ENCODE measurements at regions not wholly inside any gene's neighbourhood (a gene's known extent, or its start where the extent isn't known, plus 50 kb on each side); places are given as distances from the start of the nearest gene placed in this dataset.

DNA sequence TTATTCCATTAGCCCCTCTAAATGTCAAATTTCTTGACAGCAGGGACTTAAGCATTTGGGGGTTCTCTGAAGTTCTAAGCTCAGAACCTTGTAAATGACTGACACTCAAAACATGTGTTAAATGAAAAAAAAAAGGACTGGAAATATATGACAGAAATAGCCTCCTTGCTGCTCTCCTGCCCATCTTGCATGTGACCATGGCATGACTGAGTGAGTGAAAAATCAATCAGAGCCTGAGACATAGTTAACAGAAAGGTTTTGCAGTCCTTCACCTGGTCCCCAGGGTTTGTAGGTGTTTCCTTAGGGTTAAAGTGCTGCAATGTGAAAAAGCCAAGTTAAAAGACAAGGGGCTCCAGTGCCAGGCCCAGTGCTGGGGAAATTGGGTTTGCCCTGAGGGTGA, 168.1 kb downstream of the ZBTB18 start:
- Histone ChIP-seq H3K36me3 (replicated peaks in 1 of 2; ENCODE audit: control insufficient read depth in 1 of 2, insufficient read depth in 2 of 2, low read length in 2 of 2) (no peaks in the 10 kb centered on the region), H3K27ac (ENCODE audit: low read depth in 1 of 2, low read length in 2 of 2) (no peak overlapping the region), H3K9ac (ENCODE audit: insufficient read depth, low read length, poor library complexity, severe bottlenecking) (no peak overlapping the region), H3K4me1 (ENCODE audit: control insufficient read depth in 1 of 2, insufficient read depth in 2 of 2, low read length in 2 of 2) (peaks cover 18 to 21% of the 10 kb centered on the region in 2 donors), H3K4me2 (replicated peaks; ENCODE audit: extremely low read depth, low read length, poor library complexity, severe bottlenecking) (no peak overlapping the region), H4K20me1 (ENCODE audit: insufficient read depth, low read length) (no peaks in the 10 kb centered on the region), H3K79me2 (ENCODE audit: insufficient read depth, low read length) (no peaks in the 10 kb centered on the region), H2AFZ (ENCODE audit: insufficient read depth, low read depth, low read length, poor library complexity, severe bottlenecking) (no peak overlapping the region), H3K27me3 (ENCODE audit: control insufficient read depth in 2 of 2, insufficient read depth in 2 of 2, low read length in 2 of 2) (no peaks in the 10 kb centered on the region), H3K9me3 (replicated peaks in 1 of 2; ENCODE audit: control insufficient read depth in 1 of 2, insufficient read depth in 1 of 2, low read length in 2 of 2) (no peaks in the 10 kb centered on the region), H3K4me3 (replicated peaks in 1 of 3; ENCODE audit: low read depth in 2 of 3, low read length in 3 of 3) (no peak overlapping the region)
- H3K27ac Mint-ChIP-seq, result no peak overlapping the region
- peaks cover 0 to 2% (median 1%) of the 10 kb centered on the region in 3 donors for H3K27me3 Mint-ChIP-seq (ENCODE audit: low read depth in 3 of 3)
- no peak overlapping the region for H3K4me3 Mint-ChIP-seq
- peaks cover 0 to 6% (median 3%) of the 10 kb centered on the region in 7 donors for H3K9me3 Mint-ChIP-seq
- intact Hi-C loops (cut with micrococcal nuclease), result loop anchor here in 1 of 2 donors (5.0 kb wide), 1 partner anchor 33 kb away; no protein-coding TSS in a partner anchor
- peaks cover 28% of the 10 kb centered on the region for H3K4me1 Mint-ChIP-seq
- no peak for DNase-seq
- H3K36me3 Mint-ChIP-seq, result peaks cover 3 to 5% of the 10 kb centered on the region in 2 donors
- TF ChIP-seq, protein P1, sequence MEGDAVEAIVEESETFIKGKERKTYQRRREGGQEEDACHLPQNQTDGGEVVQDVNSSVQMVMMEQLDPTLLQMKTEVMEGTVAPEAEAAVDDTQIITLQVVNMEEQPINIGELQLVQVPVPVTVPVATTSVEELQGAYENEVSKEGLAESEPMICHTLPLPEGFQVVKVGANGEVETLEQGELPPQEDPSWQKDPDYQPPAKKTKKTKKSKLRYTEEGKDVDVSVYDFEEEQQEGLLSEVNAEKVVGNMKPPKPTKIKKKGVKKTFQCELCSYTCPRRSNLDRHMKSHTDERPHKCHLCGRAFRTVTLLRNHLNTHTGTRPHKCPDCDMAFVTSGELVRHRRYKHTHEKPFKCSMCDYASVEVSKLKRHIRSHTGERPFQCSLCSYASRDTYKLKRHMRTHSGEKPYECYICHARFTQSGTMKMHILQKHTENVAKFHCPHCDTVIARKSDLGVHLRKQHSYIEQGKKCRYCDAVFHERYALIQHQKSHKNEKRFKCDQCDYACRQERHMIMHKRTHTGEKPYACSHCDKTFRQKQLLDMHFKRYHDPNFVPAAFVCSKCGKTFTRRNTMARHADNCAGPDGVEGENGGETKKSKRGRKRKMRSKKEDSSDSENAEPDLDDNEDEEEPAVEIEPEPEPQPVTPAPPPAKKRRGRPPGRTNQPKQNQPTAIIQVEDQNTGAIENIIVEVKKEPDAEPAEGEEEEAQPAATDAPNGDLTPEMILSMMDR (IDR thresholded peaks at IDR 0.05), result no peak

DNA sequence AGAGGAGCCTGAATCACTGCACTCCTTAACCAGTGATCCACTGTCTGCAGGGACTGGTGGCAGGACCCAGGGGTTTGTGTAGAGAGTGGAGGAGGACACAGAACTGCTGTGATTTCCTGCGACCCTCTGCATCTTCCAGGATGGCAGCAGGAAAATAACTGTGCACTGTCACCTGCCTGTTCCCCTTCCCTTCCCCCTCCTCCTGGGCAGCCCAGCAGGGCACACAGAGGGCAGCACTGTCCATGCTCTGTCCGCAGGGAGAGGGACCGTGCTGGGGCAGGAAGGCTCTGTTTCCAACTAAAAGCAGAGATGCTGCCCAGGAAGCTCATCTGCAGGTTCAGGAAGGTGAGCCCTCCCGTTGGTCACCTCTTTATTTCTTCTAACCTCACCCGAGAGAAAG, 168.7 kb downstream of the ZBTB18 start:
- intact Hi-C loops (cut with micrococcal nuclease), result loop anchor here in 1 of 2 donors (5.0 kb wide), 1 partner anchor 32 kb away; no protein-coding TSS in a partner anchor
- no peak overlapping the region for H3K9ac ChIP-seq (ENCODE audit: insufficient read depth, low read length, poor library complexity, severe bottlenecking)
- no peak overlapping the region for H2AFZ ChIP-seq (ENCODE audit: insufficient read depth, low read depth, low read length, poor library complexity, severe bottlenecking)
- 67% methylated on average over 1 of the region's 5 CpGs for WGBS (ENCODE audit: insufficient coverage)
- no peaks in the 10 kb centered on the region for H3K9me3 ChIP-seq (replicated peaks in 1 of 2; ENCODE audit: control insufficient read depth in 1 of 2, insufficient read depth in 1 of 2, low read length in 2 of 2)
- H3K9me3 Mint-ChIP-seq, result peaks cover 0 to 6% (median 3%) of the 10 kb centered on the region in 7 donors
- TF ChIP-seq, protein P1 (IDR thresholded peaks at IDR 0.05), result no peak
- peaks cover 2% of the 10 kb centered on the region for H3K79me2 ChIP-seq (ENCODE audit: insufficient read depth, low read length)
- no peak overlapping the region for H3K4me3 ChIP-seq (replicated peaks in 1 of 3; ENCODE audit: low read depth in 2 of 3, low read length in 3 of 3)
- peaks cover 2 to 5% of the 10 kb centered on the region in 2 donors for H3K36me3 Mint-ChIP-seq
- H3K27ac Mint-ChIP-seq, result no peak overlapping the region
- H4K20me1 ChIP-seq (ENCODE audit: insufficient read depth, low read length), result no peaks in the 10 kb centered on the region
- H3K4me1 ChIP-seq (ENCODE audit: control insufficient read depth in 1 of 2, insufficient read depth in 2 of 2, low read length in 2 of 2), result peaks cover 14 to 17% of the 10 kb centered on the region in 2 donors
- no peak overlapping the region for H3K27ac ChIP-seq (ENCODE audit: low read depth in 1 of 2, low read length in 2 of 2)
- peaks cover 26% of the 10 kb centered on the region for H3K4me1 Mint-ChIP-seq
- no peak overlapping the region for H3K4me3 Mint-ChIP-seq
- no peaks in the 10 kb centered on the region for H3K27me3 ChIP-seq (ENCODE audit: control insufficient read depth in 2 of 2, insufficient read depth in 2 of 2, low read length in 2 of 2)
- peaks cover 0 to 2% (median 1%) of the 10 kb centered on the region in 3 donors for H3K27me3 Mint-ChIP-seq (ENCODE audit: low read depth in 3 of 3)
- no peak for DNase-seq
- no peak overlapping the region for H3K4me2 ChIP-seq (replicated peaks; ENCODE audit: extremely low read depth, low read length, poor library complexity, severe bottlenecking)
- no peaks in the 10 kb centered on the region for H3K36me3 ChIP-seq (replicated peaks in 1 of 2; ENCODE audit: control insufficient read depth in 1 of 2, insufficient read depth in 2 of 2, low read length in 2 of 2)

Data from CD14-positive monocyte (primary cell).